ENCODE measurements at regions not wholly inside any gene's neighbourhood (a gene's known extent, or its start where the extent isn't known, plus 50 kb on each side); places are given as distances from the start of the nearest gene placed in this dataset.

- TF ChIP-seq USF2 (CRISPR knock-in tag; IDR thresholded peaks at IDR 0.05) (no peak), MED1 (CRISPR knock-in tag; IDR thresholded peaks at IDR 0.05; ENCODE audit: borderline replicate concordance) (no peak), FOXP1 (CRISPR knock-in tag; IDR thresholded peaks at IDR 0.05) (no peak), E2F1 (CRISPR knock-in tag; IDR thresholded peaks at IDR 0.05) (no peak), PBX2 (CRISPR knock-in tag; IDR thresholded peaks at IDR 0.05; ENCODE audit: low read depth) (no peak), PBX2 (tag; conservative IDR thresholded peaks at IDR 0.05; ENCODE audit: low read depth) (no peak), RFX5 (IDR thresholded peaks at IDR 0.05; ENCODE audit: low read depth, low read length) (no peak), ZNF280A (IDR thresholded peaks at IDR 0.05; ENCODE audit: low read depth, partially characterized antibody) (no peak), PRDM10 (IDR thresholded peaks at IDR 0.05; ENCODE audit: partially characterized antibody) (no peak), TFAP4 (CRISPR knock-in tag; IDR thresholded peaks at IDR 0.05; ENCODE audit: borderline replicate concordance) (no peak), ZNF655 (CRISPR knock-in tag; IDR thresholded peaks at IDR 0.05) (no peak), HDGF (IDR thresholded peaks at IDR 0.05) (no peak), TBL1XR1 (IDR thresholded peaks at IDR 0.05; ENCODE audit: low read length in 2 of 2) (no peak)
Observed at GRCh38 chr12:65656156-65656882, 168.0 kb upstream of the HMGA2 start.
